ENCODE measurements at regions not wholly inside any gene's neighbourhood (a gene's known extent, or its start where the extent isn't known, plus 50 kb on each side); places are given as distances from the start of the nearest gene placed in this dataset.

DNA sequence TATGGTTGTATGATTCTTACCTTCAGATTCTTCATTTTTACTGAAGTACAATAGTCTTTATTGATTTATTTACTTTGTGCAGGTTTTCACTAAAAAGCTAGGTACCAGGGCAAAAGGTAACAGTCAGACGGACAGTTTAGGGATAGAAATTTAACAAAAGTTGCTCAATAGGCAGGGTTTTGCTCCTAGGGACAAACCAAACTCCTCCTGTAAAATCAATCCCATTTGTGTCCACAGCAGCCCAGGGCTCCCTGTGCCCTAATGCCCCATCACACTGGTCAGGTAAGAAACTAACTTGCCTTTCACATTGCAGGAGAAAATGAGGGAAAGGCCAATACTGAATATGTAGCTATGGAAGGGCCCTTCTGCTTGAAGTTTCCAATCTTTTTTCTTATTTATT lies 410.9 kb downstream of the EPHA4 start:
- Mint-ChIP-seq H3K27me3 (no peaks in the 10 kb centered on the region), H3K27ac (no peak overlapping the region), H3K9me3 (peaks cover 0 to 3% (median 0%) of the 10 kb centered on the region in 11 donors), H3K4me3 (no peak overlapping the region), H3K36me3 (no peaks in the 10 kb centered on the region), H3K4me1 (no peaks in the 10 kb centered on the region)
- DNase-seq: no peak
- H3K27me3 ChIP-seq (ENCODE audit: control insufficient read depth in 2 of 2, insufficient read depth in 2 of 2, low read length in 2 of 2): no peaks in the 10 kb centered on the region
- H3K9me3 ChIP-seq (ENCODE audit: control insufficient read depth in 2 of 3, low read length in 3 of 3): no peaks in the 10 kb centered on the region
- no peak for ATAC-seq
- no peaks in the 10 kb centered on the region for H3K4me1 ChIP-seq (ENCODE audit: control insufficient read depth in 2 of 2, insufficient read depth in 2 of 2, low read length in 2 of 2)
- H3K27ac ChIP-seq (ENCODE audit: low read depth, low read length): no peak overlapping the region
- ChIA-PET POLR2A (no interaction called here), CTCF (no interaction called here)
- no peaks in the 10 kb centered on the region for H3K36me3 ChIP-seq (ENCODE audit: control insufficient read depth in 2 of 3, insufficient read depth in 3 of 3, low read length in 3 of 3)
- H3K4me3 ChIP-seq (ENCODE audit: low read length): no peak overlapping the region
- intact Hi-C loops (cut with micrococcal nuclease): no loop called here

GRCh38 chr2:221166292-221166691 lies 405.8 kb downstream of the EPHA4 start:
- ATAC-seq (no peak), DNase-seq (no peak)
- Histone ChIP-seq H3K27ac (ENCODE audit: low read depth, low read length) (no peak overlapping the region), H3K9me3 (ENCODE audit: control insufficient read depth in 2 of 3, low read length in 3 of 3) (no peaks in the 10 kb centered on the region), H3K4me3 (ENCODE audit: low read length) (no peak overlapping the region), H3K27me3 (ENCODE audit: control insufficient read depth in 2 of 2, insufficient read depth in 2 of 2, low read length in 2 of 2) (no peaks in the 10 kb centered on the region), H3K36me3 (ENCODE audit: control insufficient read depth in 2 of 3, insufficient read depth in 3 of 3, low read length in 3 of 3) (no peaks in the 10 kb centered on the region), H3K4me1 (ENCODE audit: control insufficient read depth in 2 of 2, insufficient read depth in 2 of 2, low read length in 2 of 2) (no peaks in the 10 kb centered on the region)
- Mint-ChIP-seq H3K36me3 (no peaks in the 10 kb centered on the region), H3K27me3 (no peaks in the 10 kb centered on the region), H3K4me3 (no peak overlapping the region), H3K9me3 (peaks cover 0 to 3% (median 0%) of the 10 kb centered on the region in 11 donors), H3K4me1 (no peaks in the 10 kb centered on the region), H3K27ac (no peak overlapping the region)
- intact Hi-C loops (cut with micrococcal nuclease): no loop called here
- CTCF ChIA-PET: no interaction called here
- POLR2A ChIA-PET: no interaction called here

- Histone ChIP-seq H3K27me3 (ENCODE audit: control insufficient read depth in 2 of 2, insufficient read depth in 2 of 2, low read length in 2 of 2) (no peaks in the 10 kb centered on the region), H3K9me3 (ENCODE audit: control insufficient read depth in 2 of 3, low read length in 3 of 3) (no peaks in the 10 kb centered on the region), H3K4me3 (ENCODE audit: low read length) (no peak overlapping the region), H3K27ac (ENCODE audit: low read depth, low read length) (no peak overlapping the region), H3K36me3 (ENCODE audit: control insufficient read depth in 2 of 3, insufficient read depth in 3 of 3, low read length in 3 of 3) (no peaks in the 10 kb centered on the region), H3K4me1 (ENCODE audit: control insufficient read depth in 2 of 2, insufficient read depth in 2 of 2, low read length in 2 of 2) (no peaks in the 10 kb centered on the region)
- Mint-ChIP-seq H3K4me3 (no peak overlapping the region), H3K36me3 (no peaks in the 10 kb centered on the region), H3K27ac (no peak overlapping the region), H3K4me1 (no peaks in the 10 kb centered on the region), H3K27me3 (no peaks in the 10 kb centered on the region), H3K9me3 (no peaks in the 10 kb centered on the region)
- no peak for ATAC-seq
- ChIA-PET CTCF (no interaction called here), POLR2A (no interaction called here)
- intact Hi-C loops (cut with micrococcal nuclease): no loop called here
- DNase-seq: no peak
Measured at GRCh38 chr2:221167561-221167960, 404.5 kb downstream of the EPHA4 start.

GRCh38 chr2:221169724-221170123 lies 402.4 kb downstream of the EPHA4 start:
- no peaks in the 10 kb centered on the region for H3K4me1 Mint-ChIP-seq
- H3K4me3 Mint-ChIP-seq: no peak overlapping the region
- no peak overlapping the region for H3K27ac Mint-ChIP-seq
- H3K9me3 Mint-ChIP-seq: no peaks in the 10 kb centered on the region
- H3K4me1 ChIP-seq (ENCODE audit: control insufficient read depth in 2 of 2, insufficient read depth in 2 of 2, low read length in 2 of 2): no peaks in the 10 kb centered on the region
- H3K27ac ChIP-seq (ENCODE audit: low read depth, low read length): no peak overlapping the region
- POLR2A ChIA-PET: no interaction called here
- no peak overlapping the region for H3K4me3 ChIP-seq (ENCODE audit: low read length)
- H3K27me3 ChIP-seq (ENCODE audit: control insufficient read depth in 2 of 2, insufficient read depth in 2 of 2, low read length in 2 of 2): no peaks in the 10 kb centered on the region
- DNase-seq: no peak
- ATAC-seq: no peak
- no peaks in the 10 kb centered on the region for H3K9me3 ChIP-seq (ENCODE audit: control insufficient read depth in 2 of 3, low read length in 3 of 3)
- no peaks in the 10 kb centered on the region for H3K36me3 Mint-ChIP-seq
- no peaks in the 10 kb centered on the region for H3K36me3 ChIP-seq (ENCODE audit: control insufficient read depth in 2 of 3, insufficient read depth in 3 of 3, low read length in 3 of 3)
- CTCF ChIA-PET: no interaction called here
- intact Hi-C loops (cut with micrococcal nuclease): no loop called here
- H3K27me3 Mint-ChIP-seq: no peaks in the 10 kb centered on the region

- H3K27me3 ChIP-seq (ENCODE audit: control insufficient read depth in 2 of 2, insufficient read depth in 2 of 2, low read length in 2 of 2): no peaks in the 10 kb centered on the region
- no peaks in the 10 kb centered on the region for H3K36me3 Mint-ChIP-seq
- intact Hi-C loops (cut with micrococcal nuclease): no loop called here
- DNase-seq (no peak), ATAC-seq (no peak)
- ChIA-PET POLR2A (no interaction called here), CTCF (no interaction called here)
- no peak overlapping the region for H3K4me3 Mint-ChIP-seq
- H3K4me1 Mint-ChIP-seq: no peaks in the 10 kb centered on the region
- H3K4me1 ChIP-seq (ENCODE audit: control insufficient read depth in 2 of 2, insufficient read depth in 2 of 2, low read length in 2 of 2): no peaks in the 10 kb centered on the region
- no peaks in the 10 kb centered on the region for H3K9me3 Mint-ChIP-seq
- no peak overlapping the region for H3K27ac Mint-ChIP-seq
- H3K27ac ChIP-seq (ENCODE audit: low read depth, low read length): no peak overlapping the region
- no peak overlapping the region for H3K4me3 ChIP-seq (ENCODE audit: low read length)
- no peaks in the 10 kb centered on the region for H3K27me3 Mint-ChIP-seq
- no peaks in the 10 kb centered on the region for H3K9me3 ChIP-seq (ENCODE audit: control insufficient read depth in 2 of 3, low read length in 3 of 3)
- H3K36me3 ChIP-seq (ENCODE audit: control insufficient read depth in 2 of 3, insufficient read depth in 3 of 3, low read length in 3 of 3): no peaks in the 10 kb centered on the region
Measured at GRCh38 chr2:221170548-221170947, 401.6 kb downstream of the EPHA4 start.

- Histone ChIP-seq H3K4me1 (ENCODE audit: control insufficient read depth in 2 of 2, insufficient read depth in 2 of 2, low read length in 2 of 2) (no peaks in the 10 kb centered on the region), H3K27ac (ENCODE audit: low read depth, low read length) (no peak overlapping the region), H3K27me3 (ENCODE audit: control insufficient read depth in 2 of 2, insufficient read depth in 2 of 2, low read length in 2 of 2) (no peaks in the 10 kb centered on the region), H3K4me3 (ENCODE audit: low read length) (no peak overlapping the region), H3K36me3 (ENCODE audit: control insufficient read depth in 2 of 3, insufficient read depth in 3 of 3, low read length in 3 of 3) (no peaks in the 10 kb centered on the region), H3K9me3 (ENCODE audit: control insufficient read depth in 2 of 3, low read length in 3 of 3) (no peaks in the 10 kb centered on the region)
- ChIA-PET POLR2A (no interaction called here), CTCF (no interaction called here)
- peaks cover 0 to 10% (median 0%) of the 10 kb centered on the region in 5 donors for H3K27me3 Mint-ChIP-seq
- DNase-seq: no peak
- H3K4me3 Mint-ChIP-seq: no peak overlapping the region
- ATAC-seq: no peak
- intact Hi-C loops (cut with micrococcal nuclease): no loop called here
- H3K9me3 Mint-ChIP-seq: peaks cover 0 to 5% (median 0%) of the 10 kb centered on the region in 11 donors
- no peaks in the 10 kb centered on the region for H3K36me3 Mint-ChIP-seq
- H3K27ac Mint-ChIP-seq: no peak overlapping the region
- no peaks in the 10 kb centered on the region for H3K4me1 Mint-ChIP-seq
Measured at GRCh38 chr2:221176667-221177066, 395.4 kb downstream of the EPHA4 start.

- peaks cover 0 to 5% (median 0%) of the 10 kb centered on the region in 11 donors for H3K9me3 Mint-ChIP-seq
- no peaks in the 10 kb centered on the region for H3K36me3 Mint-ChIP-seq
- DNase-seq (no peak), ATAC-seq (no peak)
- intact Hi-C loops (cut with micrococcal nuclease): no loop called here
- ChIA-PET CTCF (interaction anchor here (0.7 kb wide), 1 partner anchor 17 kb away, joined by 4 read pairs; no protein-coding TSS in a partner anchor), POLR2A (no interaction called here)
- no peaks in the 10 kb centered on the region for H3K4me1 ChIP-seq (ENCODE audit: control insufficient read depth in 2 of 2, insufficient read depth in 2 of 2, low read length in 2 of 2)
- H3K4me3 ChIP-seq (ENCODE audit: low read length): no peak overlapping the region
- H3K27me3 ChIP-seq (ENCODE audit: control insufficient read depth in 2 of 2, insufficient read depth in 2 of 2, low read length in 2 of 2): no peaks in the 10 kb centered on the region
- no peak overlapping the region for H3K4me3 Mint-ChIP-seq
- no peaks in the 10 kb centered on the region for H3K36me3 ChIP-seq (ENCODE audit: control insufficient read depth in 2 of 3, insufficient read depth in 3 of 3, low read length in 3 of 3)
- no peak overlapping the region for H3K27ac ChIP-seq (ENCODE audit: low read depth, low read length)
- H3K4me1 Mint-ChIP-seq: no peaks in the 10 kb centered on the region
- no peak overlapping the region for H3K27ac Mint-ChIP-seq
- H3K9me3 ChIP-seq (ENCODE audit: control insufficient read depth in 2 of 3, low read length in 3 of 3): no peaks in the 10 kb centered on the region
- H3K27me3 Mint-ChIP-seq: peaks cover 0 to 10% (median 0%) of the 10 kb centered on the region in 5 donors
Measured at GRCh38 chr2:221178139-221178538, 394.0 kb downstream of the EPHA4 start.
